Activated naive CD8-positive, alpha-beta T cell treated with anti-CD3 and anti-CD28 coated beads, Interleukin-2, amount 50 U/mL, for 24 hours (primary cell): ENCODE measurements at regions not wholly inside any gene's neighbourhood (a gene's known extent, or its start where the extent isn't known, plus 50 kb on each side); places are given as distances from the start of the nearest gene placed in this dataset.

Source experiments
- ATAC-seq: fragments of 150-1000 bp; cut with Tn5 transposase; one replicate; pipeline ENCODE4 v1.10.0; 2021
- DNase-seq: peaks from one replicate; pipeline ENCODE4 v3.0.0; 2021
- H3K27ac Mint-ChIP-seq: one replicate; pipeline ENCODE4 v1.8.0; 2021; ENCODE audit warnings: mild to moderate bottlenecking, mixed read lengths
- H3K27me3 Mint-ChIP-seq: one replicate; pipeline ENCODE4 v1.8.0; 2021; ENCODE audit warnings: mixed read lengths
- H3K36me3 Mint-ChIP-seq: one replicate; pipeline ENCODE4 v1.8.0; 2021; ENCODE audit warnings: low read depth, mixed read lengths
- H3K4me1 Mint-ChIP-seq: one replicate; pipeline ENCODE4 v1.8.0; 2021; ENCODE audit warnings: mixed read lengths
- H3K4me3 Mint-ChIP-seq: one replicate; pipeline ENCODE4 v1.8.0; 2021; ENCODE audit warnings: mild to moderate bottlenecking, moderate library complexity, mixed read lengths
- H3K9me3 Mint-ChIP-seq: one replicate; pipeline ENCODE4 v1.8.0; 2021; ENCODE audit warnings: mixed read lengths

DNA sequence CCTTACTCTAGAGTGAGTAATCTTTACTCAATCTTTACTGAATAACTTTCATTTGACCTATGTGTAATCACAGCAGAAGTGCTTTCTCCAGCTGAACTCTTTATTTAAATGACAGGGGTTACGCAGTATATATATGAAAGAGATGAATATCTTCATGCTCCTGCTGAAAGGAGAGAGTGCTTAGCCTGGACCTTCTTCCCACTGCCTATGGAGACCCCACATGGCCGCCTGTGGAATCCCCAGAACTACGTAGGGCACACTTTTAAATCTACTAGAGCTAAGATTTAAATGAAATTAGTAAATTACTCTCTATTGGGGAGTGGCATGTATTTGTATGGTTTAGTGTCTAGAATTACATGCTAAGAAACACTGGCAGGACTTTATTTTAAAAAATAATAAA, 391.2 kb downstream of the ANKRD50 start:
- no peaks in the 10 kb centered on the region for H3K36me3 Mint-ChIP-seq
- ATAC-seq (no peak), DNase-seq (no peak)
- no peaks in the 10 kb centered on the region for H3K4me1 Mint-ChIP-seq
- H3K27ac Mint-ChIP-seq = no peak overlapping the region
- peaks cover 2% of the 10 kb centered on the region for H3K27me3 Mint-ChIP-seq
- no peak overlapping the region for H3K4me3 Mint-ChIP-seq
- no peaks in the 10 kb centered on the region for H3K9me3 Mint-ChIP-seq

DNA sequence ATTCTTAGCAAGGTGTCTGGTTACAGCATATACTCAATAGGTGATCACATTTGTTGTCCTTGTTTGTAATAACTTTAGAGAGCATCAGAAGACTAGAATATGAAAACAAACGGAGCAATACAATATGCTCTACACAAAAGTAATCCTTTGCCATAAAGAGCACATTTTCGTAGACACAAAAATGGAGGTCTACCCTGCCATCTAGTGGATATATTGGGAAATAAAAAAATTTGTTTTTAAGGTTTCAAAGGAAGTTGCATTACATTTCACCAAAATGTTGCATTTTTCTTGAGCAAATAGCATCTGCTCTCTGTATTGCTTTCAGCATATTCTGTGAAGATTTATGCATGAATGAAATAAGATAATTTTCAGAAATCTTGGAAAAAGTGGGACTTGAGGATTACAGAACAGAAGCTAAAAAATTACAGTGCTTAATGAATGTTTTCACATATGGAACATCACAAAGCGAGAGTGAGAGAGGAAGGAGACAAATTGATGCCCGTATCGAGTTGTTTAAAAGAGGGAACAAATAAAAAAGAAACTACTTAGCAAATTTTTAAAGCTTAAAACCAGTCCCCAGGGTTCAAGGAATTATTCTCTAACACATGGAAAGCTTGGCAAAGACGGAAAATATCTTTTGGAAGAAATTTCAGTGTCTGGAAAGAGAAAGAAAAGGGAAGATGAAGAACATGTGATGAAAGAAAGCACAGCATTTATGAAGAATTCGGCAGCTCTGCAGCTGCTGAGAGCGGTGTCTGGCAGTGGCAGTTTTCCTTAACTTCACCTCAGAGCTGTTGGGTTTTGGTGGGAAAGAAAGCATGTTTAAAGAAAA, 390.1 kb downstream of the ANKRD50 start:
- Mint-ChIP-seq H3K9me3 (no peaks in the 10 kb centered on the region), H3K4me3 (no peak overlapping the region), H3K27ac (no peak overlapping the region), H3K4me1 (no peaks in the 10 kb centered on the region), H3K27me3 (peaks cover 2% of the 10 kb centered on the region), H3K36me3 (no peaks in the 10 kb centered on the region)
- ATAC-seq (no peak), DNase-seq (no peak)

DNA sequence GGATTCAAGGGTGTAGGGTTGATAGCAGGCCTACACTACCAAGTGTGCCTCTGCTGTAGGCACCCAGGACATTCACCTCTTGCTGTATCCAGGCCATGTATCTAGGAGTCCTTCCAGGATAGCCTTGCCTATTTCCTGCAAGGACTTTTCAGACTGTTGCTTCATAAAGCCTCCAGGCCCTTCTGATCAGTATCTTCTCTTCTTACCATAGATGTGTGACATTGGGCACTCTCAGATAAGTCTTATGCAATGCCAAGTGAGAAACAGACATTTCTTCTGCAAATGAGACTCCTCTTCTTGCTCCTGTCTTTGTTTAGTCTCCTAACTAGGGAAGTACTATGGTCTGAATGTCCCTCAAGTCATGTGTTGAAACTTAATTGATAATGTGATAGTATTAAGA, 386.8 kb downstream of the ANKRD50 start:
- ATAC-seq (no peak), DNase-seq (no peak)
- Mint-ChIP-seq H3K27ac (no peak overlapping the region), H3K4me1 (no peaks in the 10 kb centered on the region), H3K4me3 (no peak overlapping the region), H3K9me3 (no peaks in the 10 kb centered on the region), H3K27me3 (no peaks in the 10 kb centered on the region), H3K36me3 (no peaks in the 10 kb centered on the region)

DNA sequence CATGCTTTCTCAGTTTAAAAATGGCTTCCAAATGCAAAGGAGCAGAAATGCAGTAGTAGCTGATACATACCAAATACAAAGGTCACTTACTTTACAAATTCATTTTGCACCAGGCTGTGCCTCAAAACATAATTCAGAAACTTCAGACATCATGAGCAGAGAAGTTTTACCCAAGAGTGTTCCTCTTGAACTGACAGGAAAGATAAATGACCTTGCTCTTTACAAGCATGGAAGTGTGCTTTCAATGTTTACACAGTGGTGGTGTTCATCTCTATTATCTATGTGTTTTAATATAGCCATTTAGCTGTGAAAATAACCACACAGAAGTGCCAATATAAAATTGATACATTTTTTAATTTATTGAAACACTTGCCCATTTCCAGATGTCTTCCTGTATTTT, 383.4 kb downstream of the ANKRD50 start:
- no peak for ATAC-seq
- H3K36me3 Mint-ChIP-seq = no peaks in the 10 kb centered on the region
- no peaks in the 10 kb centered on the region for H3K9me3 Mint-ChIP-seq

DNA sequence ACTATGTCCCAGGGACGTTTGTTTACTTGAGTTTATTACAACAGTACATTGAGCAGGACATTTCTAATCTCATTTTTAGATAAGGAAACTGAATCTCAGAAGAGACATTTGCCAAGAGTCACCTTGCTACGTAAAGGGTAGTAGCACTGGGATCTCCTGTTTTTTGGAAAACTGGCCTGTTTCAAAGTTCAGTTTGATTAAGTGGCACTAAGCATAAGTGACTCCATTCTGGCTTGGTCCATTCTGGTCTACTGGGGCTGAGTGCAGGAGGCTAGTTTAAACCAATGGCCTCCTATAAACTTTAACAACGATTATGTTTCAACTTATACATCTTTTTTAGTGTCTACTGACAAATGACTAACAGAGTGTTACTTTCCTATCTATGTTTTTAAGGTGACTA, 382.5 kb downstream of the ANKRD50 start:
- ATAC-seq (no peak), DNase-seq (no peak)
- no peaks in the 10 kb centered on the region for H3K9me3 Mint-ChIP-seq
- no peak overlapping the region for H3K4me3 Mint-ChIP-seq
- H3K36me3 Mint-ChIP-seq = no peaks in the 10 kb centered on the region
- peaks cover 3% of the 10 kb centered on the region for H3K27me3 Mint-ChIP-seq
- no peaks in the 10 kb centered on the region for H3K4me1 Mint-ChIP-seq
- H3K27ac Mint-ChIP-seq = no peak overlapping the region

More for the DNA sequence above, 383.4 kb downstream of the ANKRD50 start:
- H3K4me3 Mint-ChIP-seq = no peak overlapping the region
- H3K27ac Mint-ChIP-seq = no peak overlapping the region
- H3K4me1 Mint-ChIP-seq = no peaks in the 10 kb centered on the region
- H3K27me3 Mint-ChIP-seq = peaks cover under 1% of the 10 kb centered on the region
- DNase-seq = no peak

DNA sequence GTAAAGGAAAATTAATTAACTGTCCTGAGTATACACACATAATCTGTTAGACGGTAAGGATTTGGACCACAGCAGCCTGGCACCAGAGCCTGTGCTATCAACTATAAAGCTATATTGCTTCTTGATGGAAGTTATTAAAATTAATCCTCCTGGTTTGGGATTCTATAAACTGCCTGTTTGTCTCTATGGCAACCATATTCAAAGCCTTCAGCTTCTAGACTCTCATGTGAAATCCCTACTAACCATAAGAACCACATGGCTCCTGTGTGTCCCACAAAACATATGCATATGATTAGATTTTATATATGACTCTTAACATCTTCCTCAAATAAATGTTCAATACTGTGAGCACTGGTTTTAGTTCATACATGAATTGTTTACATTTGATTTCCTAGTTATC, 380.8 kb downstream of the ANKRD50 start:
- H3K27me3 Mint-ChIP-seq = peaks cover 3% of the 10 kb centered on the region
- ATAC-seq = no peak
- H3K4me3 Mint-ChIP-seq = no peak overlapping the region
- no peaks in the 10 kb centered on the region for H3K4me1 Mint-ChIP-seq
- H3K27ac Mint-ChIP-seq = no peak overlapping the region
- H3K36me3 Mint-ChIP-seq = no peaks in the 10 kb centered on the region
- no peaks in the 10 kb centered on the region for H3K9me3 Mint-ChIP-seq
- no peak for DNase-seq

DNA sequence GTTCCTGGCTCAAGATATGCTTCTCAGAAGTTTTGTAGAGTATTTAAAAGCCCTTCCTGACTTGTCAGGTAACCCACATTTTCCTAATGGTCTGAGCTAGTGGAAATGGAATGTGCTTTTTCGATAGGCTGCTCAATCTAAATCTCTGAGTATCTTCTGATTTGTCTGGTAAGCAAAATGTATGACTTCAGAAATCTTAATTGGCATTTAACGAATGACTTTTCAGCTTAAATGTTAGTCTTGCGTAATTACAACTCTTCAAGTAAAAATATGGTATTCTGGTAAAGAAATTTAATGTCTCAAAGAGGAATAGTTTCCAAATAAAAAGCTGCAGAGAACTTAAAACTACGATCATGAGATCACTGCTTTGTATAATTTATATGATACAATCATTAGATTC, 379.1 kb downstream of the ANKRD50 start:
- Mint-ChIP-seq H3K4me1 (no peaks in the 10 kb centered on the region), H3K9me3 (no peaks in the 10 kb centered on the region), H3K27me3 (peaks cover 3% of the 10 kb centered on the region), H3K36me3 (no peaks in the 10 kb centered on the region), H3K4me3 (no peak overlapping the region), H3K27ac (no peak overlapping the region)
- no peak for ATAC-seq
- no peak for DNase-seq

DNA sequence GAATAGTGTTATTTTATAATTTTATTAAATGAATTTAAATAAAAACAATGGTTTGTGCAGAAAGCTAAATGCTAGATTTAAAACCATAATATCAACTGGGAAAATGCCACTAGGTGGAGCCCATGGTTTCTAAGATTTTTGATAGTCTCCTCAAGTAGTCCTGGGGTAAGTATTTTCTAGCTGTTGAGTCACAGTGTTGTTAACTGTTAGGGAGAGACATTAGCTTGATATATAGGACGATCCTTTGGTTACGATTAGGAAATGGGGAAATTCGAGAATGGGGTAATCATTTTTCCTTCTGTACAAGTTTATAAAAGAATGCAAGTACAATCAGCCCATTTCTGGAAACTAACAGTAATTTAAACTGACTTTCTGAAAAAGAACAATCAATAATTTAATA, 378.4 kb downstream of the ANKRD50 start:
- Mint-ChIP-seq H3K4me1 (no peaks in the 10 kb centered on the region), H3K36me3 (no peaks in the 10 kb centered on the region), H3K27ac (no peak overlapping the region), H3K9me3 (no peaks in the 10 kb centered on the region), H3K27me3 (peaks cover 3% of the 10 kb centered on the region), H3K4me3 (no peak overlapping the region)
- ATAC-seq = no peak
- DNase-seq = no peak

DNA sequence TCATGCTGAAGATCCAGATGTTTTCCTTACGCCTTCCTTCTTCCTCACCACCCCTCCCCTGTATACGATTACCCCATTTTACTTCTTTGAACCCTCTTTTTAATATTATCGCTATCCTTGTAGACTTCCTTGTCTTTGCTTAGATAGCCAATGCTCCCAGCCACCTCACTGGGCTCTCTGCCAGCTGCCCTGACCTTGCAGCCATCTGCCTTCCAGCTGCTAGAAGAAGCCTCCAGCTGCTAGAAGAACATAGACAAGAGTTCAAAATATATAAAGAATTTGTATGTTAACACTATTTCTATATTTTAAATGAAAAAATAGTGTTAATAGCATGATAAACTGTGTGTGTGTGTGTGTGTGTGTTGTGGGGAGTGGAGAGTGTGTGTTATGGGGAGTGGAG, 374.7 kb downstream of the ANKRD50 start:
- DNase-seq (no peak), ATAC-seq (no peak)
- H3K27me3 Mint-ChIP-seq = peaks cover 3% of the 10 kb centered on the region
- H3K9me3 Mint-ChIP-seq = no peaks in the 10 kb centered on the region
- no peak overlapping the region for H3K4me3 Mint-ChIP-seq
- H3K4me1 Mint-ChIP-seq = no peaks in the 10 kb centered on the region
- no peaks in the 10 kb centered on the region for H3K36me3 Mint-ChIP-seq
- H3K27ac Mint-ChIP-seq = no peak overlapping the region

DNA sequence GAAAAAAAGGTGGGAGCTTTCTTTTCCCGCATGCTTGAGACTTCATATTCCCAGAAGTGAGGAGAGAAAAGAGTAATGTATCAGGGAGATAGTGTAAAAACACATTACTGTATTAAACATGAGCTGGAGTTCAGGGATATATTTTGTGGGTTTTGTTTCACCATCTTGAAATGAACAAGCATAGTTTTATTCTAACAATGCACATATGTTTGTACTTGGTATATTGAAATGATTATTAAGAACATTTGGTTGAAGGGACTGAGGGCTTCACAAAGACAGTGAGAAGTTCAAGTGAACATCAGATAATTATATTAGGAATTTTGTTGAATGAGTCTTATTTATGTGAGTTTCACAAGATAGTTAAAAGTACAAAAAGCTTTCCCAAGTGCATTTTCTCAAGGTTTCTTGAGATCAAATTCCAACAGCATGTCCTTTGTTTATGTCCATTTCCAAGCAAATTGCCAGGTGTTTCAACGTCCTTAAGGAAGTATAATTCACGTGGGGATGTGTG, 368.8 kb downstream of the ANKRD50 start:
- Mint-ChIP-seq H3K4me3 (no peak overlapping the region), H3K27me3 (no peaks in the 10 kb centered on the region), H3K36me3 (no peaks in the 10 kb centered on the region), H3K9me3 (no peaks in the 10 kb centered on the region), H3K4me1 (no peaks in the 10 kb centered on the region), H3K27ac (no peak overlapping the region)
- DNase-seq = no peak
- ATAC-seq = no peak

DNA sequence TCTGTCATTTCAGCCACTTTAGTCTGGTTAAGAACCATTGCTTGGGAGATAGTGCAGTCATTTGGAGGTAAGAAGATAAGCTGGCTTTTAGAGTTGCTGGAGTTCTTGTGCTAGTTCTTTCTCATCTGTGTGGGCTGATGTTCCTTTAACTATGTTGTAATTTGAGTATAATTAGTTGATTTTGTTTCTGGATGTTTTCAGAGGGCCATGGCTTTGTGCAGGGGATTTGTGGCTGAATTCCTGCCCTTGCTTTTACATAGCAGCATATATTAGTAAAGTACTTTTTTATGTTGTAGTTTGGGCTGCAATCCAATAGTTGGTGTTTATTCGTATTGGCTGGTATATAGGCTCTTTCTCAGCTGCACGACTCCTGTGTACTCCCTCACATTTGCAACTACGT, 339.6 kb downstream of the ANKRD50 start:
- Mint-ChIP-seq H3K36me3 (no peaks in the 10 kb centered on the region), H3K27me3 (no peaks in the 10 kb centered on the region), H3K4me3 (no peak overlapping the region), H3K9me3 (peaks cover 5% of the 10 kb centered on the region), H3K4me1 (no peaks in the 10 kb centered on the region), H3K27ac (no peak overlapping the region)
- ATAC-seq (no peak), DNase-seq (no peak)

DNA sequence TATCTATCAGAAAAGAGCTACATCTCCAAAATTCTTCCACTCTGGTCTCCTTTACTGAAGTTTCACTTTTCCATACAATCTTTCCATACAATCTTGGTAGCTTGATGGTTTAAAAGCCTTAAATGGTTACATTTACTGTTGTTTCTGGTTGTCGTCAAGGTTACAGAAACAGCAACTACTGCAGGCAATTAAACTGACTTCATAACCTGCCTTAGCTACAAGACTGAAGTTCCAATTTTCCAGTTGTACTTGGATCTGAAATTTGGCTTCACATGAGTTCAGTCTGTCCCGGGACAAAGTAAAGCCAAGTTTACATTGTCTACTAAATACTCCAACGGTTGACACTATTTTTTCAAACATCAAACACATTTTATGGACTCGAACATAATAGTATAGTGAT, 326.4 kb downstream of the ANKRD50 start:
- Mint-ChIP-seq H3K9me3 (no peaks in the 10 kb centered on the region), H3K27me3 (no peaks in the 10 kb centered on the region), H3K27ac (no peak overlapping the region), H3K36me3 (no peaks in the 10 kb centered on the region), H3K4me3 (no peak overlapping the region), H3K4me1 (no peaks in the 10 kb centered on the region)
- DNase-seq (no peak), ATAC-seq (no peak)

DNA sequence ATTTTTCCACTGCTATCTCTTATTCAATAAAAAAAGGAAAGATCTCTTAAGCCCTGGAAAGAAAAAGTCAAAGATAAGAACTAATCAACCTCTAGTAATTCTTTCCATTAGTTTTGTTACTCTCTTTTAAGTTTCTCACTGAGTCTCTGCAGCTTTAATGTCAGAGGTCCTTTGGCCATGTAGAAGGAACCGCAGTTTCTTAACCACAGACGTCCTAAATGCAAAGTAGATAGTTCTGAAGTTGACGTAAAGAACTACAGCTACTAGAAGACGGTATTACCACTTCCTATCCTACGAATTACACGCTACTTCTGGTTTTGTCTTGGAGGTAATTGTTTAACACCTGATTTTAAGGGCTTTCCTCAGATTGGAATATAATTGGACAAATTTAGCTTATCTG, 325.9 kb downstream of the ANKRD50 start:
- ATAC-seq = no peak
- DNase-seq = no peak
- no peak overlapping the region for H3K27ac Mint-ChIP-seq
- H3K4me3 Mint-ChIP-seq = no peak overlapping the region
- no peaks in the 10 kb centered on the region for H3K27me3 Mint-ChIP-seq
- no peaks in the 10 kb centered on the region for H3K4me1 Mint-ChIP-seq
- H3K9me3 Mint-ChIP-seq = no peaks in the 10 kb centered on the region
- no peaks in the 10 kb centered on the region for H3K36me3 Mint-ChIP-seq

DNA sequence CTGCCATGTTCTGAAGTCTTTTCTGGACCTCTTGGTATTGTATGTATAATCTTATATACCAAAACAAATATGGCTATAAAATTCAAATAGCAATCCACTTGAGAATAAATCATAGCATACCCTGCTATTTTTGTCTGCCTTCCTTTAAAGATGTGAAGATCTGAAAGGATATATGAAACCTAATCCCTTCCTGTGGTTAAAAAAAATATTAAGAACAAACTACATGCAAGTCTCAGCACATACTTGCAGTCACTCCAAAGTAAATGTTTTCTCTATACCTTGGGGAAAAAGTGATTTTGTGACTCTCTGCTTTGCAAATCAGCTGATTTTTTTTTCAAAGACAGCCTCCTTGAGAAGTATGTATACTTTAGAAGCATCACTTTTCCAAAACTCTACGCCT, 322.9 kb downstream of the ANKRD50 start:
- ATAC-seq = no peak
- Mint-ChIP-seq H3K9me3 (no peaks in the 10 kb centered on the region), H3K4me3 (no peak overlapping the region), H3K27ac (no peak overlapping the region), H3K36me3 (no peaks in the 10 kb centered on the region), H3K27me3 (no peaks in the 10 kb centered on the region), H3K4me1 (no peaks in the 10 kb centered on the region)
- DNase-seq = no peak

DNA sequence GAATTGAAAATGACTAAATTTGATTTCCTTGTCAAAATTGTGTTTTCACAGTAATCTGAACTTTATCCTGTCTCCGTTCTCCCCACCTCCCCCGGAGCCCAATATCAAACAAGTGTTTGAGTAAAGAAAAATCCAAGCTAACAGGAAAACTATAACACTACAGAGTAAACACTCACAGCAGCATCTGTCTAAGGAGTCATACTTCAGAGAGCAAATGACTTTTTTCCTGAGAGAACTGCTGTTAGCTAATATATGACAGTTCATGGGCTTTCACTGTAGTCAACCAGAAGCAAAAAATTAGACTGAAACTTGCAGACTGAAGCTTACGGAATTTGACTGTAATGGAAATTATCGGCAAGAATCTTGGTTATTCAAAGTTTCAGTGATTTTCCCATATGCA, 321.7 kb downstream of the ANKRD50 start:
- H3K9me3 Mint-ChIP-seq = no peaks in the 10 kb centered on the region
- DNase-seq = no peak

DNA sequence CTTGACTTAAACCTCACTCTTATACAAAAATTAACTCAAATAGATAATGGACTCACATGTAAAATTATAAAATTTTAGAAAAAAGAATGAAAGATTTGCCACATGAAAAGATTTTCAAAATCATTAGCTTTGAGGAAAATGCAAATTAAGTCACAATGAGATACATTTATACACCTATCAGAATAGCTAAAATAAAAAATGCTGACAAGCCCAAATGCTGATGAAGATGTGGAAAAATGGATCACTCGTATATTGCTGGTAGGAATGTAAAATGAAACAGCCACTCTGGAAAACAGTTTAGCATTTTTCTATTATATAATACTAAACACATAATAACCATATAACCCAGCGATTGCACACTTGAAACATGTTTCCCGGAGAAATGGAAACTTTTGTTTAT, 316.2 kb downstream of the ANKRD50 start:
- Mint-ChIP-seq H3K4me3 (no peak overlapping the region), H3K36me3 (no peaks in the 10 kb centered on the region), H3K9me3 (no peaks in the 10 kb centered on the region), H3K27ac (no peak overlapping the region), H3K4me1 (no peaks in the 10 kb centered on the region), H3K27me3 (no peaks in the 10 kb centered on the region)
- DNase-seq = no peak
- no peak for ATAC-seq

More for the DNA sequence above, 321.7 kb downstream of the ANKRD50 start:
- H3K4me3 Mint-ChIP-seq = no peak overlapping the region
- H3K36me3 Mint-ChIP-seq = no peaks in the 10 kb centered on the region
- H3K27me3 Mint-ChIP-seq = no peaks in the 10 kb centered on the region
- no peak for ATAC-seq
- no peaks in the 10 kb centered on the region for H3K4me1 Mint-ChIP-seq
- H3K27ac Mint-ChIP-seq = no peak overlapping the region
